GM23338 (cell line): ENCODE measurements at regions not wholly inside any gene's neighbourhood (a gene's known extent, or its start where the extent isn't known, plus 50 kb on each side); places are given as distances from the start of the nearest gene placed in this dataset.

Source experiments
- ATAC-seq: fragments of 200-7000 bp; cut with Tn5 transposase; 3 replicates; pipeline ENCODE4 v1.9.1; 2020
- DNase-seq: peaks from one replicate; pipeline ENCODE4 v3.0.0-alpha.2; 2015; ENCODE audit warnings: low spot score
- H2AFZ ChIP-seq: fragments of 200-600 bp; sonication (generic); 2 replicates; pipeline ENCODE4 v1.8.0; 2016; ENCODE audit warnings: antibody characterized with exemption, mild to moderate bottlenecking, moderate library complexity
- H3F3A ChIP-seq: fragments of 200-600 bp; sonication (generic); replicated peaks from 2 replicates; pipeline ENCODE4 v1.8.0; 2017; ENCODE audit warnings: antibody characterized with exemption, mixed run types, low read depth
- H3K27ac ChIP-seq: fragments of 200-600 bp; sonication (generic); 2 replicates; pipeline ENCODE4 v1.6.1; 2016; ENCODE audit warnings: low read depth
- H3K27me3 ChIP-seq: fragments of 200-600 bp; sonication (generic); 2 replicates; pipeline ENCODE4 v1.8.0; 2016; ENCODE audit warnings: mild to moderate bottlenecking, mixed run types, moderate library complexity; ENCODE audit not compliant: insufficient read depth
- H3K36me3 ChIP-seq: fragments of 200-600 bp; sonication (generic); 2 replicates; pipeline ENCODE4 v1.8.0; 2016; ENCODE audit warnings: mild to moderate bottlenecking; ENCODE audit not compliant: insufficient read depth
- H3K4me1 ChIP-seq: fragments of 200-600 bp; sonication (generic); 2 replicates; pipeline ENCODE4 v1.8.0; 2016; ENCODE audit warnings: mild to moderate bottlenecking, moderate library complexity; ENCODE audit not compliant: insufficient read depth
- H3K4me2 ChIP-seq: fragments of 200-600 bp; sonication (generic); 2 replicates; pipeline ENCODE4 v1.7.1; 2017; ENCODE audit warnings: mixed run types
- H3K4me3 ChIP-seq: fragments of 200-600 bp; sonication (generic); 2 replicates; pipeline ENCODE4 v1.6.1; 2016; ENCODE audit warnings: mixed run types
- H3K79me2 ChIP-seq: fragments of 200-600 bp; sonication (generic); replicated peaks from 2 replicates; pipeline ENCODE4 v1.8.0; 2017; ENCODE audit warnings: mild to moderate bottlenecking; ENCODE audit not compliant: insufficient read depth
- H3K9me2 ChIP-seq: fragments of 200-600 bp; sonication (generic); 2 replicates; pipeline ENCODE4 v1.8.0; 2017; ENCODE audit not compliant: insufficient read depth
- H4K20me1 ChIP-seq: fragments of 200-600 bp; sonication (generic); replicated peaks from 2 replicates; pipeline ENCODE4 v1.8.0; 2017; ENCODE audit warnings: mild to moderate bottlenecking; ENCODE audit not compliant: insufficient read depth
- H3K27ac Mint-ChIP-seq: 2 replicates; pipeline ENCODE4 v1.8.0; 2020; ENCODE audit warnings: inconsistent platforms, mild to moderate bottlenecking, moderate library complexity, mixed read lengths
- H3K27me3 Mint-ChIP-seq: 3 replicates; pipeline ENCODE4 v1.8.0; 2022; ENCODE audit warnings: low read depth, mild to moderate bottlenecking, moderate library complexity, mixed read lengths, inconsistent platforms; ENCODE audit not compliant: insufficient read depth, poor library complexity
- H3K36me3 Mint-ChIP-seq: 3 replicates; pipeline ENCODE4 v1.8.0; 2021; ENCODE audit warnings: low read depth, mild to moderate bottlenecking, inconsistent platforms, moderate library complexity, mixed read lengths
- H3K4me1 Mint-ChIP-seq: 3 replicates; pipeline ENCODE4 v1.8.0; 2020; ENCODE audit warnings: mild to moderate bottlenecking, inconsistent platforms, mixed read lengths
- H3K4me3 Mint-ChIP-seq: 3 replicates; pipeline ENCODE4 v1.8.0; 2021; ENCODE audit warnings: moderate library complexity, mild to moderate bottlenecking, inconsistent platforms, mixed read lengths
- H3K9me3 Mint-ChIP-seq: 3 replicates; pipeline ENCODE4 v1.8.0; 2020; ENCODE audit warnings: moderate library complexity, mild to moderate bottlenecking, inconsistent platforms, mixed read lengths
- CREB1 ChIP-seq: fragments of 250-450 bp; sonication (Bioruptor Pico); IDR thresholded peaks from 2 replicates; pipeline ENCODE4 v1.5.0; 2020; ENCODE audit warnings: low read depth, mild to moderate bottlenecking, moderate library complexity
- EZH2 ChIP-seq: fragments of 200-600 bp; sonication (generic); IDR thresholded peaks from one replicate; pipeline ENCODE4 v1.8.0; 2017; ENCODE audit warnings: antibody characterized with exemption, mild to moderate bottlenecking, low read depth; ENCODE audit not compliant: unreplicated experiment
- EZH2phosphoT487 ChIP-seq: fragments of 200-600 bp; sonication (generic); IDR thresholded peaks from one replicate; pipeline ENCODE4 v1.8.1; 2018; ENCODE audit warnings: antibody characterized with exemption; ENCODE audit not compliant: unreplicated experiment
- JUNB ChIP-seq: IDR thresholded peaks from one replicate; pipeline ENCODE4 v1.6.1; 2016; ENCODE audit warnings: antibody characterized with exemption; ENCODE audit not compliant: unreplicated experiment
- NANOG ChIP-seq: IDR thresholded peaks from 2 replicates; pipeline ENCODE4 v1.6.1; 2016; ENCODE audit warnings: antibody characterized with exemption, borderline replicate concordance
- POLR2AphosphoS5 ChIP-seq: IDR thresholded peaks from 2 replicates; pipeline ENCODE4 v1.6.1; 2016; ENCODE audit warnings: antibody characterized with exemption, low read depth
- STAT1 ChIP-seq: IDR thresholded peaks from one replicate; pipeline ENCODE4 v1.6.1; 2016; ENCODE audit warnings: antibody characterized with exemption; ENCODE audit not compliant: unreplicated experiment
- ZNF114 ChIP-seq: fragments of 250-450 bp; sonication (Bioruptor Pico); IDR thresholded peaks from 2 replicates; pipeline ENCODE4 v1.5.0; 2020; ENCODE audit warnings: mild to moderate bottlenecking, moderate library complexity
- ZNF331 ChIP-seq: fragments of 250-450 bp; sonication (Bioruptor Pico); IDR thresholded peaks from 2 replicates; pipeline ENCODE4 v1.5.0; 2020; ENCODE audit warnings: low read depth, mild to moderate bottlenecking, moderate library complexity
- TF ChIP-seq, protein P1 (sequence below): IDR thresholded peaks from one replicate; pipeline ENCODE4 v1.6.1; 2018; ENCODE audit warnings: antibody characterized with exemption; ENCODE audit not compliant: unreplicated experiment
- TF ChIP-seq, protein P2 (sequence below): fragments of 250-450 bp; sonication (Bioruptor Pico); IDR thresholded peaks from 2 replicates; pipeline ENCODE4 v1.5.0; 2020; ENCODE audit warnings: mild to moderate bottlenecking, moderate library complexity
- TF ChIP-seq, protein P3 (sequence below), 2 experiments: fragments of 200-600 bp in 1 of 2; sonication (generic) in 1 of 2; conservative IDR thresholded peaks; 2 replicates each; pipeline versions ENCODE4 v1.5.1 to v1.6.1; 2016 to 2017; ENCODE audit warnings: antibody characterized with exemption in 2 of 2, low read depth in 2 of 2, mild to moderate bottlenecking in 2 of 2, moderate library complexity in 1 of 2
- TF ChIP-seq, protein P4 (sequence below): IDR thresholded peaks from 2 replicates; pipeline ENCODE4 v1.6.1; 2016; ENCODE audit warnings: antibody characterized with exemption

DNA sequence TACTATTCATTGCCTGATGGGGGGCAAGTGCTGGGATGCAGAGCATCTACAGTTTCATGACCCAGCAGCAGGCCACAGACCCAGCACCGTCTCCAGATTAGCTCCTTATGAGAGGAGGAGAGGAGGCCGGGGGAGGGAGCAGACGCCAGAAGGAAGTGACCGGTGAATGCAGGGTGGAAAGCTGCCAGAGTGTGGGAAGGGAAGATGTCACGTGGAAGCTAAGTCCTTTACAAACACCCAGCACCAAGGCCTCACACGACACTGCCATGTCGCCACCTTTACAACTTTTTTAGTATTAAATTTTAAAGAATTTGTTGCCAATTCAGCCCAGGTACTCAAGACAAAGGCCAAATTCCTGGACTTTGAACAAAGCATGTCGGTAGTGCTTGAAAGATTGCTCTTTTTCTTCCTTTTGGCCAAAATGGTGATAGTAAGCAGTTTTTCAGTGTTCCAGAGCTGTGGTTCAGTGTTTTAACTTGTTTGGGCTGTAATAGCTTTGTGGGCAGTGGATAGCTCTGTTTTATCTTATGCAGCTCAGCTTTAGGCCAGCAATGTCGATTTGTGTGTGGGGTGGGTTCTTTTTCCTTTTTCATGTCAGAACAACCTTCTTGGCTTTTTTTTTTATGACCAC, 58.2 kb downstream of the ZBTB38 start:
- H3K4me2 ChIP-seq = peak overlapping the region; percentile 15
- no peaks in the 10 kb centered on the region for H3K27me3 ChIP-seq
- no peaks in the 10 kb centered on the region for H3K79me2 ChIP-seq
- no peaks in the 10 kb centered on the region for H3K9me3 Mint-ChIP-seq
- H4K20me1 ChIP-seq = no peaks in the 10 kb centered on the region
- no peak overlapping the region for H3K27ac ChIP-seq
- H3K4me3 Mint-ChIP-seq = no peak overlapping the region
- peak; percentile 52 for DNase-seq
- peaks cover 13% of the 10 kb centered on the region for H3K27me3 Mint-ChIP-seq
- ATAC-seq = peak; percentile 55
- peaks cover 13% of the 10 kb centered on the region for H3K4me1 ChIP-seq
- TF ChIP-seq POLR2AphosphoS5 (no peak), JUNB (no peak), EZH2 (no peak), EZH2phosphoT487 (no peak), CREB1 (CRISPR knock-in tag) (no peak), STAT1 (no peak), NANOG (no peak), ZNF331 (CRISPR knock-in tag) (no peak), ZNF114 (CRISPR knock-in tag) (no peak)
- TF ChIP-seq, protein P1, sequence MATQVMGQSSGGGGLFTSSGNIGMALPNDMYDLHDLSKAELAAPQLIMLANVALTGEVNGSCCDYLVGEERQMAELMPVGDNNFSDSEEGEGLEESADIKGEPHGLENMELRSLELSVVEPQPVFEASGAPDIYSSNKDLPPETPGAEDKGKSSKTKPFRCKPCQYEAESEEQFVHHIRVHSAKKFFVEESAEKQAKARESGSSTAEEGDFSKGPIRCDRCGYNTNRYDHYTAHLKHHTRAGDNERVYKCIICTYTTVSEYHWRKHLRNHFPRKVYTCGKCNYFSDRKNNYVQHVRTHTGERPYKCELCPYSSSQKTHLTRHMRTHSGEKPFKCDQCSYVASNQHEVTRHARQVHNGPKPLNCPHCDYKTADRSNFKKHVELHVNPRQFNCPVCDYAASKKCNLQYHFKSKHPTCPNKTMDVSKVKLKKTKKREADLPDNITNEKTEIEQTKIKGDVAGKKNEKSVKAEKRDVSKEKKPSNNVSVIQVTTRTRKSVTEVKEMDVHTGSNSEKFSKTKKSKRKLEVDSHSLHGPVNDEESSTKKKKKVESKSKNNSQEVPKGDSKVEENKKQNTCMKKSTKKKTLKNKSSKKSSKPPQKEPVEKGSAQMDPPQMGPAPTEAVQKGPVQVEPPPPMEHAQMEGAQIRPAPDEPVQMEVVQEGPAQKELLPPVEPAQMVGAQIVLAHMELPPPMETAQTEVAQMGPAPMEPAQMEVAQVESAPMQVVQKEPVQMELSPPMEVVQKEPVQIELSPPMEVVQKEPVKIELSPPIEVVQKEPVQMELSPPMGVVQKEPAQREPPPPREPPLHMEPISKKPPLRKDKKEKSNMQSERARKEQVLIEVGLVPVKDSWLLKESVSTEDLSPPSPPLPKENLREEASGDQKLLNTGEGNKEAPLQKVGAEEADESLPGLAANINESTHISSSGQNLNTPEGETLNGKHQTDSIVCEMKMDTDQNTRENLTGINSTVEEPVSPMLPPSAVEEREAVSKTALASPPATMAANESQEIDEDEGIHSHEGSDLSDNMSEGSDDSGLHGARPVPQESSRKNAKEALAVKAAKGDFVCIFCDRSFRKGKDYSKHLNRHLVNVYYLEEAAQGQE = no peak
- TF ChIP-seq, protein P2, sequence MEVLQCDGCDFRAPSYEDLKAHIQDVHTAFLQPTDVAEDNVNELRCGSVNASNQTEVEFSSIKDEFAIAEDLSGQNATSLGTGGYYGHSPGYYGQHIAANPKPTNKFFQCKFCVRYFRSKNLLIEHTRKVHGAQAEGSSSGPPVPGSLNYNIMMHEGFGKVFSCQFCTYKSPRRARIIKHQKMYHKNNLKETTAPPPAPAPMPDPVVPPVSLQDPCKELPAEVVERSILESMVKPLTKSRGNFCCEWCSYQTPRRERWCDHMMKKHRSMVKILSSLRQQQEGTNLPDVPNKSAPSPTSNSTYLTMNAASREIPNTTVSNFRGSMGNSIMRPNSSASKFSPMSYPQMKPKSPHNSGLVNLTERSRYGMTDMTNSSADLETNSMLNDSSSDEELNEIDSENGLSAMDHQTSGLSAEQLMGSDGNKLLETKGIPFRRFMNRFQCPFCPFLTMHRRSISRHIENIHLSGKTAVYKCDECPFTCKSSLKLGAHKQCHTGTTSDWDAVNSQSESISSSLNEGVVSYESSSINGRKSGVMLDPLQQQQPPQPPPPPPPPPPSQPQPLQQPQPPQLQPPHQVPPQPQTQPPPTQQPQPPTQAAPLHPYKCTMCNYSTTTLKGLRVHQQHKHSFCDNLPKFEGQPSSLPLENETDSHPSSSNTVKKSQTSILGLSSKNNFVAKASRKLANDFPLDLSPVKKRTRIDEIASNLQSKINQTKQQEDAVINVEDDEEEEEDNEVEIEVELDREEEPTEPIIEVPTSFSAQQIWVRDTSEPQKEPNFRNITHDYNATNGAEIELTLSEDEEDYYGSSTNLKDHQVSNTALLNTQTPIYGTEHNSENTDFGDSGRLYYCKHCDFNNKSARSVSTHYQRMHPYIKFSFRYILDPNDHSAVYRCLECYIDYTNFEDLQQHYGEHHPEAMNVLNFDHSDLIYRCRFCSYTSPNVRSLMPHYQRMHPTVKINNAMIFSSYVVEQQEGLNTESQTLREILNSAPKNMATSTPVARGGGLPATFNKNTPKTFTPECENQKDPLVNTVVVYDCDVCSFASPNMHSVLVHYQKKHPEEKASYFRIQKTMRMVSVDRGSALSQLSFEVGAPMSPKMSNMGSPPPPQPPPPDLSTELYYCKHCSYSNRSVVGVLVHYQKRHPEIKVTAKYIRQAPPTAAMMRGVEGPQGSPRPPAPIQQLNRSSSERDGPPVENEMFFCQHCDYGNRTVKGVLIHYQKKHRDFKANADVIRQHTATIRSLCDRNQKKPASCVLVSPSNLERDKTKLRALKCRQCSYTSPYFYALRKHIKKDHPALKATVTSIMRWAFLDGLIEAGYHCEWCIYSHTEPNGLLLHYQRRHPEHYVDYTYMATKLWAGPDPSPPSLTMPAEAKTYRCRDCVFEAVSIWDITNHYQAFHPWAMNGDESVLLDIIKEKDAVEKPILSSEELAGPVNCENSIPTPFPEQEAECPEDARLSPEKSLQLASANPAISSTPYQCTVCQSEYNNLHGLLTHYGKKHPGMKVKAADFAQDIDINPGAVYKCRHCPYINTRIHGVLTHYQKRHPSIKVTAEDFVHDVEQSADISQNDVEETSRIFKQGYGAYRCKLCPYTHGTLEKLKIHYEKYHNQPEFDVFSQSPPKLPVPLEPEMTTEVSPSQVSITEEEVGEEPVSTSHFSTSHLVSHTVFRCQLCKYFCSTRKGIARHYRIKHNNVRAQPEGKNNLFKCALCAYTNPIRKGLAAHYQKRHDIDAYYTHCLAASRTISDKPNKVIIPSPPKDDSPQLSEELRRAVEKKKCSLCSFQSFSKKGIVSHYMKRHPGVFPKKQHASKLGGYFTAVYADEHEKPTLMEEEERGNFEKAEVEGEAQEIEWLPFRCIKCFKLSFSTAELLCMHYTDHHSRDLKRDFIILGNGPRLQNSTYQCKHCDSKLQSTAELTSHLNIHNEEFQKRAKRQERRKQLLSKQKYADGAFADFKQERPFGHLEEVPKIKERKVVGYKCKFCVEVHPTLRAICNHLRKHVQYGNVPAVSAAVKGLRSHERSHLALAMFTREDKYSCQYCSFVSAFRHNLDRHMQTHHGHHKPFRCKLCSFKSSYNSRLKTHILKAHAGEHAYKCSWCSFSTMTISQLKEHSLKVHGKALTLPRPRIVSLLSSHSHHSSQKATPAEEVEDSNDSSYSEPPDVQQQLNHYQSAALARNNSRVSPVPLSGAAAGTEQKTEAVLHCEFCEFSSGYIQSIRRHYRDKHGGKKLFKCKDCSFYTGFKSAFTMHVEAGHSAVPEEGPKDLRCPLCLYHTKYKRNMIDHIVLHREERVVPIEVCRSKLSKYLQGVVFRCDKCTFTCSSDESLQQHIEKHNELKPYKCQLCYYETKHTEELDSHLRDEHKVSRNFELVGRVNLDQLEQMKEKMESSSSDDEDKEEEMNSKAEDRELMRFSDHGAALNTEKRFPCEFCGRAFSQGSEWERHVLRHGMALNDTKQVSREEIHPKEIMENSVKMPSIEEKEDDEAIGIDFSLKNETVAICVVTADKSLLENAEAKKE (CRISPR knock-in tag) = no peak
- TF ChIP-seq, protein P3, sequence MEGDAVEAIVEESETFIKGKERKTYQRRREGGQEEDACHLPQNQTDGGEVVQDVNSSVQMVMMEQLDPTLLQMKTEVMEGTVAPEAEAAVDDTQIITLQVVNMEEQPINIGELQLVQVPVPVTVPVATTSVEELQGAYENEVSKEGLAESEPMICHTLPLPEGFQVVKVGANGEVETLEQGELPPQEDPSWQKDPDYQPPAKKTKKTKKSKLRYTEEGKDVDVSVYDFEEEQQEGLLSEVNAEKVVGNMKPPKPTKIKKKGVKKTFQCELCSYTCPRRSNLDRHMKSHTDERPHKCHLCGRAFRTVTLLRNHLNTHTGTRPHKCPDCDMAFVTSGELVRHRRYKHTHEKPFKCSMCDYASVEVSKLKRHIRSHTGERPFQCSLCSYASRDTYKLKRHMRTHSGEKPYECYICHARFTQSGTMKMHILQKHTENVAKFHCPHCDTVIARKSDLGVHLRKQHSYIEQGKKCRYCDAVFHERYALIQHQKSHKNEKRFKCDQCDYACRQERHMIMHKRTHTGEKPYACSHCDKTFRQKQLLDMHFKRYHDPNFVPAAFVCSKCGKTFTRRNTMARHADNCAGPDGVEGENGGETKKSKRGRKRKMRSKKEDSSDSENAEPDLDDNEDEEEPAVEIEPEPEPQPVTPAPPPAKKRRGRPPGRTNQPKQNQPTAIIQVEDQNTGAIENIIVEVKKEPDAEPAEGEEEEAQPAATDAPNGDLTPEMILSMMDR (conservative IDR thresholded peaks at IDR 0.05; ENCODE audit: low read depth in 2 of 2) = no peak
- TF ChIP-seq, protein P4, sequence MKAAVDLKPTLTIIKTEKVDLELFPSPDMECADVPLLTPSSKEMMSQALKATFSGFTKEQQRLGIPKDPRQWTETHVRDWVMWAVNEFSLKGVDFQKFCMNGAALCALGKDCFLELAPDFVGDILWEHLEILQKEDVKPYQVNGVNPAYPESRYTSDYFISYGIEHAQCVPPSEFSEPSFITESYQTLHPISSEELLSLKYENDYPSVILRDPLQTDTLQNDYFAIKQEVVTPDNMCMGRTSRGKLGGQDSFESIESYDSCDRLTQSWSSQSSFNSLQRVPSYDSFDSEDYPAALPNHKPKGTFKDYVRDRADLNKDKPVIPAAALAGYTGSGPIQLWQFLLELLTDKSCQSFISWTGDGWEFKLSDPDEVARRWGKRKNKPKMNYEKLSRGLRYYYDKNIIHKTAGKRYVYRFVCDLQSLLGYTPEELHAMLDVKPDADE = no peak
- H3K27ac Mint-ChIP-seq = 0 out of 2 replicates have a peak overlapping the region, but pooled peaks have one; percentile 33
- peaks cover 29% of the 10 kb centered on the region for H3K4me1 Mint-ChIP-seq
- no peaks in the 10 kb centered on the region for H3F3A ChIP-seq
- H3K36me3 Mint-ChIP-seq = no peaks in the 10 kb centered on the region; the same call in 2 of the 3 replicates
- 0 out of 2 replicates have a peak overlapping the region, but pooled peaks have one; percentile 3 for H3K4me3 ChIP-seq
- H3K36me3 ChIP-seq = no peaks in the 10 kb centered on the region
- no peaks in the 10 kb centered on the region for H3K9me2 ChIP-seq
- peak overlapping the region; percentile 57 for H2AFZ ChIP-seq
